Uterus (tissue), 3 donors: ENCODE measurements at regions not wholly inside any gene's neighbourhood (a gene's known extent, or its start where the extent isn't known, plus 50 kb on each side); places are given as distances from the start of the nearest gene placed in this dataset. TPM values are rescaled to one million over a fixed set of nuclear protein-coding genes. Genes with fewer than 3 reads are reported as not detected.
A peak's percentile ranks its signal among the peaks of the same experiment; 100 is the strongest.

ENCODE experiments used
- DNase-seq, 2 donors: peaks; one replicate each; pipeline ENCODE4 v3.0.0-alpha.2; 2019 to 2020
- H3K27ac ChIP-seq, 2 donors: fragments of 200-600 bp; sonication (generic); 1 replicate in 1 of 2; 2 replicates in 1 of 2; pipeline ENCODE4 v1.5.1; 2016 to 2018
- H3K27me3 ChIP-seq, 2 donors: fragments of 200-600 bp; sonication (generic); one replicate each; pipeline ENCODE4 v1.5.1; 2018 to 2019; ENCODE audit warnings: control low read depth in 1 of 2
- H3K36me3 ChIP-seq, 2 donors: fragments of 200-600 bp; sonication (generic); one replicate each; pipeline ENCODE4 v1.5.1; 2019; ENCODE audit warnings: control low read depth in 1 of 2
- H3K4me1 ChIP-seq, 2 donors: fragments of 200-600 bp; sonication (generic); one replicate each; pipeline ENCODE4 v1.5.1; 2018 to 2019; ENCODE audit warnings: control low read depth in 1 of 2
- H3K4me3 ChIP-seq, 2 donors: fragments of 200-600 bp; sonication (generic); 1 replicate in 1 of 2; 2 replicates in 1 of 2; pipeline ENCODE4 v1.5.1; 2018 to 2019; ENCODE audit warnings: mild to moderate bottlenecking in 1 of 2
- H3K9me3 ChIP-seq, 2 donors: fragments of 200-600 bp; sonication (generic); one replicate each; pipeline ENCODE4 v1.5.1; 2019; ENCODE audit warnings: control low read depth in 1 of 2
- CTCF ChIP-seq, 4 experiments: fragments of 200-600 bp in 2 of 4; fragments of 450-650 bp in 2 of 4; sonication (generic) in 2 of 4; IDR thresholded peaks; one replicate each; pipeline ENCODE4 v1.5.1; 2016 to 2019; ENCODE audit warnings: antibody characterized with exemption in 4 of 4, mild to moderate bottlenecking in 2 of 4, moderate library complexity in 1 of 4
- POLR2A ChIP-seq, 2 donors: fragments of 450-650 bp; IDR thresholded peaks; one replicate each; pipeline ENCODE4 v1.6.1; 2016; ENCODE audit warnings: antibody characterized with exemption in 2 of 2, mild to moderate bottlenecking in 1 of 2, moderate library complexity in 1 of 2
- intact Hi-C: fragments of 100-400 bp; cut with DNase I; formaldehyde crosslinking; loops from one replicate; pipeline ENCODE4 v1.15.1; 2023; ENCODE audit warnings: low total_unique reads
- small RNA-seq: library from RNA; depleted of rRNA; stranded (forward); fragments of <200 nt; gene quantifications from one replicate; pipeline ENCODE3, GENCODE V24; 2016
- donor health status: DM: yes; HTN: yes; CAD: no.

- H3K27me3 ChIP-seq: no peaks in the 10 kb centered on the region
- intact Hi-C loops: no loop called here
- no peaks in the 10 kb centered on the region for H3K36me3 ChIP-seq
- DNase-seq: no peak
- no peaks in the 10 kb centered on the region for H3K4me1 ChIP-seq
- no peak overlapping the region for H3K27ac ChIP-seq
- no peak overlapping the region for H3K4me3 ChIP-seq
- TF ChIP-seq POLR2A (IDR thresholded peaks at IDR 0.05) (no peak), CTCF (IDR thresholded peaks at IDR 0.05) (no peak)
- no peaks in the 10 kb centered on the region for H3K9me3 ChIP-seq
These were observed 68.0 kb upstream of the FAR2 start for GRCh38 chr12:29081101-29081500.

DNA sequence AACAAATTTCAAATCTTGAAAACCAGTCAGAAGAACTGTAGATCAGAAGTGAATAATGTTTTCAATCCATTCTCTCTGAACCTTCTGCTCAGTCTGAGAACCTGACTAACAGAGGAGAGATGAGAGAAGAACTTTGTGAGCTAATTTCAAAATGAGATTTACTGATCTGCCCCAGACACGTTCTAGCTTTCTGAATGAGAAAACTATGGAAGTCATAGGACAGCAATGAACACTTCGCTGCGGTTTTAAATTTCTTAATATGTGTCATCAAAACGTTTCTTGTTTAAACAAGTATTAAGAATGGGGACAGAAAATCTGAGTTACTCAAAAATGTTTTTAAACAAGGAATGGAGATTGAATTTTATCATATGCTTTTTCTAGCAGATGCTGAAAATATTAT lies 66.6 kb upstream of the FAR2 start:
- Histone ChIP-seq H3K27ac (peak overlapping the region in 1 of 2 donors; percentile 63), H3K4me3 (no peak overlapping the region), H3K9me3 (no peaks in the 10 kb centered on the region), H3K36me3 (no peaks in the 10 kb centered on the region), H3K4me1 (no peaks in the 10 kb centered on the region), H3K27me3 (no peaks in the 10 kb centered on the region)
- TF ChIP-seq POLR2A (IDR thresholded peaks at IDR 0.05) (no peak), CTCF (IDR thresholded peaks at IDR 0.05) (no peak)
- intact Hi-C loops: no loop called here
- DNase-seq: no peak

GRCh38 chr12:29086325-29087271 lies 62.5 kb upstream of the FAR2 start:
- Histone ChIP-seq H3K27ac (no peak overlapping the region), H3K27me3 (no peaks in the 10 kb centered on the region), H3K4me1 (no peaks in the 10 kb centered on the region), H3K36me3 (no peaks in the 10 kb centered on the region), H3K4me3 (no peak overlapping the region), H3K9me3 (no peaks in the 10 kb centered on the region)
- DNase-seq: no peak
- TF ChIP-seq POLR2A (IDR thresholded peaks at IDR 0.05) (no peak), CTCF (IDR thresholded peaks at IDR 0.05) (no peak)
- intact Hi-C loops: no loop called here

DNA sequence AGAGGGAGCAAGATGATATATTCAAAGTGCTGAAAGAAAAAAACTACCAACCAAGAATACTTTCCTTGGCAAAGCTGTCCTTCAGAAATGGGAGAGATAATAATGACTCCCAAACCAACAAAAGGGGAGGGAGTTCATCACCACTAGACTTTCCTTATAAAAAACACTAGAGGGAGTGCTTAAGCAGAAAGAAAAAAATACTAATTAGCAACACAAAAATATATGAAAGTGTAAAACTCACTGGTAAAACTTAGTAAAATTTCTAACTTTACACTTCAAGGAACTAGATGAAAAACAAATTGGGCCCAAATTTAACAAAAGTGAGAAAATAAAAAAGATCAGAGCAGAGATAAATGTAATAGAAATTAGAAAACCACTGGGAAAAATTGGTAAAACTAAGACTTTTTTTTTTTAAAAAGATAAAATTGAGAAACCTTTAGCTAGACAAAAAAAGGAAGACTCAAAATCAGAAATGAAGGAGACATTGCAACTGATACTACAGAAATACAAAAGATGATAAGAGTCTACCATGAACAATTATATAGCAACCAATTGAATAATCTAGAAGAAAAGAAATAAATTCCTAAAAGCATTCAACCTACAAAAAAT lies 60.4 kb upstream of the FAR2 start:
- DNase-seq: no peak
- H3K4me1 ChIP-seq: no peaks in the 10 kb centered on the region
- H3K36me3 ChIP-seq: no peaks in the 10 kb centered on the region
- TF ChIP-seq CTCF (IDR thresholded peaks at IDR 0.05): no peak
- no peak for TF ChIP-seq POLR2A (IDR thresholded peaks at IDR 0.05)
- no peak overlapping the region for H3K27ac ChIP-seq
- H3K4me3 ChIP-seq: no peak overlapping the region
- no peaks in the 10 kb centered on the region for H3K27me3 ChIP-seq
- no peaks in the 10 kb centered on the region for H3K9me3 ChIP-seq
- intact Hi-C loops: no loop called here

Small RNA genes lying in the stretch of these regions (small RNA-seq; reads per million reads assigned to genes)
- gene AC024255.1: not detected
